UCSD-AML1 (cell line): ENCODE measurements at regions not wholly inside any gene's neighbourhood (a gene's known extent, or its start where the extent isn't known, plus 50 kb on each side); places are given as distances from the start of the nearest gene placed in this dataset.
"Not testable (repeated sequence)": the region's sequence is repeated elsewhere in the genome, so short reads cannot be mapped to it uniquely, and the experiment has no call there.

Experiments
- DNase-seq: peaks from one replicate; lab custom pipeline; 2025; ENCODE audit not compliant: unreplicated experiment; lab: John Stamatoyannopoulos, UW

GRCh38 chr1:82152356-82153271, 351.9 kb downstream of the ADGRL2 start:
- DNase-seq, result no peak

GRCh38 chr1:82145656-82146055, 344.9 kb downstream of the ADGRL2 start:
- DNase-seq, result no peak

- no peak for DNase-seq
Observed at GRCh38 chr1:82143108-82143833, 342.5 kb downstream of the ADGRL2 start.

DNA sequence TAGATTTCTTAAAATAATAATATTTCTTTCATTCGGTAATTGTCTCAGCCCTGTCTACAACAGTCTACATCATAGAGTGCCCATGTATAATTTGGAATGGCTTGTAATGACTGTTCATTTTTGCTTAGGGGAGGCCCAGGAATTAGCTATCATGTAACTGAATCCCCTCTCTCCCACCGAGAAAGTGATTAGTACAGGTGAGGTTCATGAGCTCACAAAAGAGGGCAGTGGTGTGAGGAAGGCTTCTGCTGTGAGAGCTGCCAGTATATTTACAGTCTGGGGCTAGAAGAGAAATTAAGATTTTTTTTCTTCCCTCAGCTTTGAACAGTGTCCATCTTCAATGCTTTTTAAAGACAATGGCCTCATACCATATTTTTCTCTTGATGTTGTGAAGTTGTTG, 340.7 kb downstream of the ADGRL2 start:
- DNase-seq, result no peak

DNA sequence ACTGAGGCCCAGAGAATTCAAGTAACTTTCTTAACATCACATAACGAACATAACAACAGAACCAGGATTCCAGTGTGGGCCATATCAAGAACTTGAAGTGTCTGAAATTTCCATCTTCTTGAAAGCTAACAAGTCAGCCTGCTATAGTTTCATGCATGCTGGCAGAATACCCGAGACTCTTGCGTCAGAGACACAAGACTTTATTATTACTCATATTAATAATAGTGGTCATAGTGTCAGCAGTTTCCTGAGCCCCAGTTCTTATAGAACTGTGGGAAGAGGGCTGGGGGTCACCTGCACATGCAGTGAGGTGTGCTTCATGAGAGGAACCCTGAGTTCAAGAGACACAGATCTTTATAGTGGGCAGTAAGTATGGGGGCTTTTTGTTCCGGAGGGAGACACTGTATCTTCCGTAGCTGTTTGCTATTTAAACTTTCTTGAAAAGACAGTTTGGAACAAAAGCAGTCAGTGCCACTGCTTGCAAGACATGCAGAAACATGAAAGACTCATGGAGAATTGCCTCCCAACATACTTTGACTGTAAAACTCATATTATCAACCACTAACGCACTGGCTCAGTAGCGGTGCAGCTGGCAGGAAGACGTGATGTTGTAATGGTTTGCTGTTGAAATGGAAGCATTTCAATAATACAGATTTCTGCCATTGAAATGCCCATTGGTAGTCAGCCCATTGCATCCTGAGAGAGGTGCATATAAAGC, 339.2 kb downstream of the ADGRL2 start:
- DNase-seq, result no peak

- not testable (repeated sequence) for DNase-seq
Observed at GRCh38 chr1:82136351-82136750, 335.6 kb downstream of the ADGRL2 start.

GRCh38 chr1:82125866-82126265, 325.1 kb downstream of the ADGRL2 start:
- DNase-seq, result no peak

DNA sequence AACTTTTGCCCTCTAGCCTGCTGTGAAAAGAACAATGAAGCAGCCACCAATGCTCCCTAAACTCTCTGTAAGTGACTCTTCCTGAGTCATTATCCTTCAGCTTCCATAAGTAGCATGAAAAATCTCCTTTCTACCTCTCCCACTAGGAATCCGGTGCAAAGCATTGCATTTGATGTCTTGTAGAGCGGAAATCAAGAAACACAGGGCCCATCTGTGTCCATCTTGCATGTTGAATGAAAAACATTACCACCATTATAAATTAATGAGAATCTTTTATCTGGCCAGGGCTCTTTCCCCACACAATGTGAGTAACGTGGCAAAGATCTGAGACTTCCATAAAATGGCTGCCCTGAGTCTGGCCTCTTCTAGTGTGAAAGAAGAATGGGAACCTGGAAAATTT, 324.4 kb downstream of the ADGRL2 start:
- DNase-seq, result no peak

GRCh38 chr1:82121421-82121820, 320.7 kb downstream of the ADGRL2 start:
- no peak for DNase-seq

DNA sequence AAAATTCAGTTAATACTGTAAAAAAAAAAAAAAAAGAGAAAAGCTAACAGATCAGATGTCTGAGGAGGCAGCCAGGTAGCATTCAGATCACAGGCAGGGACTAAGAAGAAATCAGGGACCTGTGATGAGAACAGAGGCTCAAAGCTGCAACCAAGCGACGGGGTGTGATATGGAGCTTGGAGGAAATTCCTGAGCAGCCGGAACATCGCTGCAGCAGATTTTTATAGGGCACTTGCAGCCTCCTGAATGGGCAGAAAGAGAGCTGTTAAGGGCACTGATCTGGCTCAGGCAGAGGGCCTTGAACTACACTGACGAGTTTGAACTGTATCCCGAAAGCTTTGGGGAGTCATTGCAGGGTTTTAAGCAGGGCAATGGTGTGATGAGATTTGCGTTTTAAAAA, 315.4 kb downstream of the ADGRL2 start:
- no peak for DNase-seq

GRCh38 chr1:82114887-82115286, 314.2 kb downstream of the ADGRL2 start:
- DNase-seq, result no peak

GRCh38 chr1:82110366-82111254, 309.9 kb downstream of the ADGRL2 start:
- no peak for DNase-seq

DNA sequence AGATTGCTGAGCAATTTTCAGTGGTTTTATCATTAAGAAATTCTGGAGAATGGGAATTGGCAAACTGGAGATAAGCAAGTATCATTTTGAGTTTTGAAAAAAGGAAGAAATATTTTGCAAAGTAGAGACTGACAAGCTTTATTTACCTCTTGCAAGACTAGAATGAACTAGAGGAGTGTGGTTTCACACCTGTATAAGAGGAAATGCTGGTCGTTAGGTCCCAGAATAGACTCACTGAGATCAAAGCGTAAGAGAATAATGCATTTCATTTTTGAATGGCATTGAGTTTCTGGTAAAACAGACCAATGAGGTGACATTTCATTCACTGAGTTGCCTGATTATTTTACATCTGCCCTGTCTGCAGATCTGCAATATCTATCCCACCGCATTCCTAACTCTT, 308.1 kb downstream of the ADGRL2 start:
- DNase-seq, result no peak

DNA sequence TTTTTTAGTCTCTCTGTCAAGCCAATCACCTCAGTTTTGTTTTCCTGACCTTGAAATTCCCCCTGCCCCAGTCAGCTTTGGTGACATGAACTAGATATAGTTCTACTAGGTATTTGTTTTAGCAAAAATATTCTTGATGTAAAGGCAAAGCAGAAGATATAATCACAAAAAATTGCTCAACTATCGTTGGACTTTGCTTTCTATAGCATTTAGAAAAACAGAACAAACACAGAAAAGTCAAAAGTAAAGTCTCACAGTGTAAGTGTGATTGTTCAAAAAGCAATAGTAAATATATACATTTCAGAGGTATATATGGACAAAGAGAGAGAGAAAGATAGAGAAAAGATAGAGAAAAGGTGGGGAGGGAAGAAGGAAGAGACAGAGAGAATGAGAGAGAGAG, 305.9 kb downstream of the ADGRL2 start:
- DNase-seq, result no peak

GRCh38 chr1:82099170-82099569, 298.4 kb downstream of the ADGRL2 start:
- DNase-seq, result no peak

- DNase-seq, result no peak
Observed at GRCh38 chr1:82094136-82094535, 293.4 kb downstream of the ADGRL2 start.

DNA sequence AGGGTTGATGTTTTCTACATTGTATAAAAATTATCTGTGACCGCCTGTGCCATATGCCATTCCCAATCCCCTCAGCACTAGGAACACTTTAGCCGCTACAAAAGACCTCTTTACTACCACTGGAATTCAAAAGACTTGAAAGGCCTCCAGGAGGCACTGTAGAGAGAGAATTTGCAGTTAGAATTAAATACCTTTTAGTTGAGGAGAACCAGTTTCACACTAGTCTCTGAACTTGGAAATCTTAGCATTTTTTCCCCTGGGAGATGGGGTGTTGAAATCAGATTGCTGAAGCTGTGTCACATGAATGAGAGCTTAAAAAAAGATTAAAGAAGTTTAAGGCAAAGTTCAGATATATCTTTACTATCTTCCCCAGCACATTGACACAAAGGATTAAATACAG, 291.0 kb downstream of the ADGRL2 start:
- no peak for DNase-seq

DNA sequence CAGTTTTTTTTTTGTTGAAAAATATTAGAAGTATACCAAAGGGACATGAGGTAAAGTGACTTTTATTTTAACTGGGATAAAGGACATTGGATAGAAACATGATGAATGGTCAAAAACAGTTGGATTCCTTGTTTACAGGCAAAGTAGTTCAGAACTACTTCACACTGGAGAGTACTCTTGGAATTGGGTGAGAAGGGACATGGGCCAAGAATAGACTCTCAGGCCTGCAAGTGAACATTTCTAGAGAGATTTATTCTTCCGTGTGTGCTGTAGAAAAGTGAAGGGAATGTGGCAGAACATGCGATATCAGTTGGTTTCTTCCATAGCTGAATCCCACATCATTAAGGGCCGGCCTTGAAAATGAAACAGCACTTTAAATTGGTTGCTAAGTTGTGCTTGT, 290.5 kb downstream of the ADGRL2 start:
- no peak for DNase-seq

GRCh38 chr1:82090104-82090503, 289.4 kb downstream of the ADGRL2 start:
- no peak for DNase-seq

- DNase-seq, result no peak
Observed at GRCh38 chr1:82086739-82087138, 286.0 kb downstream of the ADGRL2 start.

DNA sequence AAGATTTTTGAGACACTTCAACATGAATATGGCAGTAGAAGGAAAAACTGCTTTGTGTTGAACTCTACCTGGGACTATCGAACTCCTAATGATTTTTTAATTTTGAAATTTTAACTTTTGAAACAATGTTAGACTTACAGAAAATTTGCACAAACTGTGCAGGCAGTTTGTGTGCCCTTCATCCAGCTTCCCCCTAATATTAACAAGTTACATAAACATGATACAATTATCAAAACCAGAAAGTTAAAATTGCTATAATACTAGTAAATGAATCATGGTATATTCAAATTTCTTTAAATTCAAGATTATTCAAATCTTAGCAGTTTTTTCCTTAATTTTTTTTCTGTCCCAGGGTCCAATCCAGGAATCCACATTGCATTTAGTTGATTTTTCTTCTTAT, 278.9 kb downstream of the ADGRL2 start:
- DNase-seq, result no peak
